HepG2 (cell line): ENCODE measurements at regions not wholly inside any gene's neighbourhood (a gene's known extent, or its start where the extent isn't known, plus 50 kb on each side); places are given as distances from the start of the nearest gene placed in this dataset.

ENCODE experiments used
- ATAC-seq: fragments of 200-7000 bp; cut with Tn5 transposase; 3 replicates; pipeline ENCODE4 v1.9.1; 2020; ENCODE audit warnings: mild to moderate bottlenecking, moderate library complexity
- BruUV-seq: library from RNA; stranded (reverse); fragments of 400-500 nt; replicated peaks from 2 replicates; lab custom pipeline; 2021; lab: Mats Ljungman, UMichigan
- CTCF ChIA-PET: fragments of 300-600 bp; formaldehyde crosslinking; extraction: SDS; loops from one replicate; lab custom pipeline; 2021; ENCODE audit warnings: low total read pairs, inconsistent platforms, low intra/inter-chr PET ratio; lab: Yijun Ruan, JAX
- POLR2A ChIA-PET: fragments of 350-600 bp; sonication (Branson Sonifier 250); formaldehyde crosslinking; loops from one replicate; lab custom pipeline; 2020; ENCODE audit warnings: antibody characterized with exemption, inconsistent platforms; lab: Yijun Ruan, JAX
- DNase-seq: peaks from one replicate; pipeline ENCODE4 v3.0.0-alpha.2; 2015; ENCODE audit warnings: low spot score
- FAIRE-seq: peaks from 3 replicates; lab custom pipeline; 2011; peaks lifted over from hg19 to GRCh38; lab: Jason Lieb, UNC
- H2AFZ ChIP-seq: one replicate; pipeline ENCODE4 v1.6.1; 2011; ENCODE audit warnings: low read length, inconsistent platforms
- H3K27ac ChIP-seq: fragments of 300-600 bp; 3 replicates; pipeline ENCODE4 v1.8.0; 2011; ENCODE audit warnings: mixed run types, mild to moderate bottlenecking, mixed read lengths, low read length, inconsistent platforms; ENCODE audit not compliant: insufficient read depth; ENCODE audit errors: extremely low read length
- H3K27me3 ChIP-seq, 2 experiments: fragments of 200-600 bp in 1 of 2; 2 replicates in 1 of 2; 3 replicates in 1 of 2; pipeline versions ENCODE4 v1.6.0 to v1.8.0; 2011; ENCODE audit warnings: low read length in 2 of 2, mild to moderate bottlenecking in 2 of 2, moderate library complexity in 2 of 2, inconsistent platforms in 1 of 2; ENCODE audit not compliant: insufficient read depth in 2 of 2, control insufficient read depth in 1 of 2
- H3K36me3 ChIP-seq, 2 experiments: fragments of 200-600 bp in 1 of 2; replicated peaks in 1 of 2; 2 replicates in 1 of 2; 3 replicates in 1 of 2; pipeline versions ENCODE4 v1.5.1 to v1.8.0; 2011; ENCODE audit warnings: low read length in 2 of 2, inconsistent platforms in 1 of 2; ENCODE audit not compliant: insufficient read depth in 2 of 2, control insufficient read depth in 1 of 2
- H3K4me1 ChIP-seq: 2 replicates; pipeline ENCODE4 v1.5.1; 2012; ENCODE audit warnings: low read length, inconsistent platforms; ENCODE audit not compliant: insufficient read depth
- H3K4me2 ChIP-seq: 2 replicates; pipeline ENCODE4 v1.6.0; 2011; ENCODE audit warnings: low read depth, low read length, inconsistent platforms
- H3K4me3 ChIP-seq, 3 experiments: fragments of 200-600 bp in 1 of 3; sonication (generic), shearing (Covaris generic) in 1 of 3; replicated peaks in 1 of 3; 2 replicates each; pipeline ENCODE4 v1.5.1; 2011 to 2016; ENCODE audit warnings: low read length in 3 of 3, inconsistent platforms in 2 of 3, low read depth in 2 of 3, mild to moderate bottlenecking in 2 of 3, control low read depth in 1 of 3, mixed read lengths in 1 of 3; ENCODE audit not compliant: insufficient read depth in 1 of 3
- H3K79me2 ChIP-seq: one replicate; pipeline ENCODE4 v1.6.1; 2011; ENCODE audit warnings: low read length, inconsistent platforms; ENCODE audit not compliant: insufficient read depth
- H3K9ac ChIP-seq: 2 replicates; pipeline ENCODE4 v1.6.0; 2011; ENCODE audit warnings: mild to moderate bottlenecking, low read depth, low read length, inconsistent platforms; ENCODE audit not compliant: insufficient read depth
- H3K9me3 ChIP-seq: 2 replicates; pipeline ENCODE4 v1.5.1; 2012; ENCODE audit warnings: mild to moderate bottlenecking, low read length
- H4K20me1 ChIP-seq: 2 replicates; pipeline ENCODE4 v1.6.0; 2011; ENCODE audit warnings: inconsistent platforms, mild to moderate bottlenecking, low read length, moderate library complexity; ENCODE audit not compliant: insufficient read depth
- FOXM1 ChIP-seq: sonication (generic); formaldehyde crosslinking; IDR thresholded peaks from 2 replicates; pipeline ENCODE4 v1.5.0; 2020; ENCODE audit warnings: missing genetic modification reagents
- HNF4A ChIP-seq: sonication (generic); formaldehyde crosslinking; IDR thresholded peaks from 2 replicates; pipeline ENCODE4 v1.4.0; 2020; ENCODE audit warnings: missing genetic modification reagents
- MTERF4 ChIP-seq: sonication (generic); formaldehyde crosslinking; IDR thresholded peaks from 2 replicates; pipeline ENCODE4 v1.8.0; 2023; ENCODE audit warnings: mild to moderate bottlenecking, missing genetic modification reagents
- NFAT5 ChIP-seq: sonication (generic); formaldehyde crosslinking; IDR thresholded peaks from 2 replicates; pipeline ENCODE4 v1.4.0; 2020; ENCODE audit warnings: missing genetic modification reagents
- NFIC ChIP-seq: IDR thresholded peaks from 2 replicates; pipeline ENCODE4 v1.6.1; 2012; ENCODE audit warnings: mild to moderate bottlenecking, low read length, inconsistent platforms
- ZBTB37 ChIP-seq: sonication (generic); formaldehyde crosslinking; IDR thresholded peaks from 2 replicates; pipeline ENCODE4 v1.4.0; 2020; ENCODE audit warnings: mild to moderate bottlenecking, missing genetic modification reagents
- ZNF136 ChIP-seq: sonication (generic); formaldehyde crosslinking; IDR thresholded peaks from 2 replicates; pipeline ENCODE4 v1.8.1; 2022; ENCODE audit warnings: low read depth, mild to moderate bottlenecking, moderate library complexity, missing genetic modification reagents
- ZNF20 ChIP-seq: sonication (generic); formaldehyde crosslinking; IDR thresholded peaks from 2 replicates; pipeline ENCODE4 v1.4.0; 2020; ENCODE audit warnings: mild to moderate bottlenecking, moderate library complexity, missing genetic modification reagents
- ZNF737 ChIP-seq: sonication (generic); formaldehyde crosslinking; IDR thresholded peaks from 2 replicates; pipeline ENCODE4 v1.5.0; 2020; ENCODE audit warnings: missing genetic modification reagents, mild to moderate bottlenecking, borderline replicate concordance
- ZNF781 ChIP-seq: sonication (generic); formaldehyde crosslinking; IDR thresholded peaks from 2 replicates; pipeline ENCODE4 v1.5.1; 2020; ENCODE audit warnings: borderline replicate concordance, mild to moderate bottlenecking, missing genetic modification reagents; ENCODE audit errors: not compliant biosample characterization
- WGBS: methylation state at CpG from one replicate; pipeline ENCODE4 v1.1.6; 2017; ENCODE audit warnings: low lambda C conversion rate; 5-methylcytosine and 5-hydroxymethylcytosine counted together
- in situ Hi-C: cut with HindIII; loops from 2 replicates; pipeline ENCODE4 v1.10.0; 2017; ENCODE audit warnings: low pct_unique_long_range_greater_than_20kb; ENCODE audit not compliant: extremely low pct_ligation_motif_present
- intact Hi-C: fragments of 100-400 bp; cut with micrococcal nuclease; formaldehyde crosslinking; loops from one replicate; pipeline ENCODE4 v1.10.0; 2022; ENCODE audit not compliant: unreplicated experiment
- TF ChIP-seq, protein P1 (sequence below): sonication (generic); formaldehyde crosslinking; IDR thresholded peaks from 2 replicates; pipeline ENCODE4 v1.4.0; 2020; ENCODE audit warnings: mild to moderate bottlenecking, missing genetic modification reagents

DNA sequence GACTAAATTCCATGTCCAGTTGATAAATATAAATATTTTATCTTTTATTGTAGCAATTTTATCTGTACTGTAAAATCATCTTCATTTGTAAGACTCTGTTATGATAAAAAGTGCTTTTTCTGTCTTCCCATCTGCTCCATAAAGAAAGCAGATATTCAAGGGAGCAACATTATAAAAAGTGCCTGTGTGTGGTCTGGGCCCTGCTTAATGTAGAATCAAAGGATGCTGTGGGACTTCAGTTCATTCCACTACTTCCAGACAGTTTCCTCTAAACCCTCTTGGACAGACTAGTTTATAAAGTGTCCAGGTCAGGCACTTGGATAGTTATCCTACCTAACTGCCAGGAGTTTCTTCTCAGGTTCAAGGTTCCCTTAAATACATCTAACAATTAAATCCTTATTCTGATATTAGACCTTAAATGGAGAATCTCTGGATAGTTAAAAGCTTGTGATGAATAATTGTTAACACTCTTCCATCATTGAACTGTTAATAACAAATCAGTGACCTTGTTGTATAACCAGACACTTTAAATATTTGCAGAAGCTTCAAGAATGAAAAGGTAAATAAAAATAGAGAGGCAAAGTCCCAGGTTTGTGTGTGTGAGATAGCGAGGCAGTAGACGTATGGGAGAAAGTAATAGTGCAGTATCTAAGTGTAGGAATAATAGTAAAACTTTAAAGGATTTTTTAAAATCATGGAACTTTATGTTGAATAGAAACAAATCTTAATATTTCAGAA lies 237.5 kb upstream of the CTSO start (continued):
- TF ChIP-seq HNF4A (CRISPR knock-in tag) (0 out of 2 replicates have a peak, but pooled peaks have one; percentile 5), NFIC (peak; percentile 34; the same call in 1 of the 2 replicates)
- TF ChIP-seq, all 625 proteins: peak for 14

DNA sequence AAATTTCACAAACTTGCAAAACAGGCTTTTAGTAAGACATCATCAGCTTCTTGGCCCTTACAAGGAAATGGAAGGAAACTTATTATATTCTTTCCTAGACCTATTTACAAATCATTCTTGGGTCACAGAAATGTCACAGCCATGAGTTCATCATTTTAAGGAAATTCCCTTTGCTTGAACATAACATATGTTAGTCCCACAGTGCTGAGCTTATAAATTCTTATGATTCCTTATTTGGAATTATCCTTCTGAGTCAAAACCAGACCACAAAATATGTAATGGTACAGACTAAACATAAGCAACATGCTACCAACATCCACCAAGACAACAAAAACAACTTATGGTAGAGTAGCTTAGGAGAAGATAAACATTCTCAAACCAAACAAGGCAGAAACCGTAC lies 236.9 kb upstream of the CTSO start:
- Histone ChIP-seq H3K27me3 (no peaks in the 10 kb centered on the region), H3K9me3 (no peaks in the 10 kb centered on the region), H2AFZ (no peak overlapping the region), H4K20me1 (no peaks in the 10 kb centered on the region), H3K4me1 (peaks cover 26% of the 10 kb centered on the region), H3K4me2 (no peak overlapping the region), H3K4me3 (no peak overlapping the region), H3K27ac (no peak overlapping the region), H3K36me3 (no peaks in the 10 kb centered on the region), H3K9ac (no peak overlapping the region), H3K79me2 (no peaks in the 10 kb centered on the region)
- intact Hi-C loops (no loop called here), in situ Hi-C loops (no loop called here)
- ATAC-seq (no peak), DNase-seq (no peak), FAIRE-seq (no peak)
- WGBS: 7% methylated on average over 1 of the region's 1 CpG
- no TSS peak for BruUV-seq
- ChIA-PET CTCF (no interaction called here), POLR2A (no interaction called here)
- TF ChIP-seq ZBTB37 (CRISPR knock-in tag) (no peak), FOXM1 (CRISPR knock-in tag) (no peak), ZNF737 (CRISPR knock-in tag) (no peak), NFAT5 (CRISPR knock-in tag) (no peak), ZNF136 (CRISPR knock-in tag) (no peak), MTERF4 (CRISPR knock-in tag) (no peak), ZNF20 (CRISPR knock-in tag) (no peak), ZNF781 (no peak)
- TF ChIP-seq, protein P1, sequence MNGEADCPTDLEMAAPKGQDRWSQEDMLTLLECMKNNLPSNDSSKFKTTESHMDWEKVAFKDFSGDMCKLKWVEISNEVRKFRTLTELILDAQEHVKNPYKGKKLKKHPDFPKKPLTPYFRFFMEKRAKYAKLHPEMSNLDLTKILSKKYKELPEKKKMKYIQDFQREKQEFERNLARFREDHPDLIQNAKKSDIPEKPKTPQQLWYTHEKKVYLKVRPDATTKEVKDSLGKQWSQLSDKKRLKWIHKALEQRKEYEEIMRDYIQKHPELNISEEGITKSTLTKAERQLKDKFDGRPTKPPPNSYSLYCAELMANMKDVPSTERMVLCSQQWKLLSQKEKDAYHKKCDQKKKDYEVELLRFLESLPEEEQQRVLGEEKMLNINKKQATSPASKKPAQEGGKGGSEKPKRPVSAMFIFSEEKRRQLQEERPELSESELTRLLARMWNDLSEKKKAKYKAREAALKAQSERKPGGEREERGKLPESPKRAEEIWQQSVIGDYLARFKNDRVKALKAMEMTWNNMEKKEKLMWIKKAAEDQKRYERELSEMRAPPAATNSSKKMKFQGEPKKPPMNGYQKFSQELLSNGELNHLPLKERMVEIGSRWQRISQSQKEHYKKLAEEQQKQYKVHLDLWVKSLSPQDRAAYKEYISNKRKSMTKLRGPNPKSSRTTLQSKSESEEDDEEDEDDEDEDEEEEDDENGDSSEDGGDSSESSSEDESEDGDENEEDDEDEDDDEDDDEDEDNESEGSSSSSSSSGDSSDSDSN (CRISPR knock-in tag): no peak
